Ishikawa (cell line): ENCODE measurements at regions not wholly inside any gene's neighbourhood (a gene's known extent, or its start where the extent isn't known, plus 50 kb on each side); places are given as distances from the start of the nearest gene placed in this dataset.

Source experiments
- CEBPB ChIP-seq: IDR thresholded peaks from 2 replicates; pipeline ENCODE4 v1.6.1; 2012
- EGR1 ChIP-seq: IDR thresholded peaks from 2 replicates; pipeline ENCODE4 v1.6.1; 2012
- EP300 ChIP-seq: IDR thresholded peaks from 2 replicates; pipeline ENCODE4 v1.6.1; 2012; ENCODE audit warnings: borderline replicate concordance
- FOXM1 ChIP-seq: IDR thresholded peaks from 2 replicates; pipeline ENCODE4 v1.6.1; 2012; ENCODE audit warnings: low read depth, borderline replicate concordance
- MAX ChIP-seq: IDR thresholded peaks from 2 replicates; pipeline ENCODE4 v1.6.1; 2012
- NFIC ChIP-seq: IDR thresholded peaks from 2 replicates; pipeline ENCODE4 v1.6.1; 2012
- RAD21 ChIP-seq: IDR thresholded peaks from 2 replicates; pipeline ENCODE4 v1.6.1; 2012; ENCODE audit warnings: low read depth
- REST ChIP-seq: IDR thresholded peaks from 2 replicates; pipeline ENCODE4 v1.6.1; 2012; ENCODE audit warnings: low read depth, mild to moderate bottlenecking
- TAF1 ChIP-seq: IDR thresholded peaks from 2 replicates; pipeline ENCODE4 v1.6.1; 2012; ENCODE audit warnings: low read depth, mild to moderate bottlenecking
- TCF12 ChIP-seq: IDR thresholded peaks from 2 replicates; pipeline ENCODE4 v1.6.1; 2012; ENCODE audit warnings: low read depth
- TEAD4 ChIP-seq: IDR thresholded peaks from 2 replicates; pipeline ENCODE4 v1.6.1; 2012
- USF1 ChIP-seq: IDR thresholded peaks from 2 replicates; pipeline ENCODE4 v1.6.1; 2012
- YY1 ChIP-seq: IDR thresholded peaks from 2 replicates; pipeline ENCODE4 v1.6.1; 2012; ENCODE audit warnings: low read depth
- ZBTB7A ChIP-seq: IDR thresholded peaks from 2 replicates; pipeline ENCODE4 v1.6.1; 2012; ENCODE audit warnings: low read depth

GRCh38 chr4:171464499-171464898 lies 348.7 kb upstream of the GALNTL6 start:
- TF ChIP-seq CEBPB: no peak
- no peak for TF ChIP-seq TAF1
- no peak for TF ChIP-seq RAD21
- no peak for TF ChIP-seq REST
- TF ChIP-seq YY1: no peak
- no peak for TF ChIP-seq EGR1
- no peak for TF ChIP-seq MAX
- TF ChIP-seq EP300: no peak
- no peak for TF ChIP-seq TCF12
- no peak for TF ChIP-seq FOXM1
- TF ChIP-seq USF1: no peak
- no peak for TF ChIP-seq TEAD4
- TF ChIP-seq ZBTB7A: no peak
- no peak for TF ChIP-seq NFIC
